Lower leg skin (tissue), 3 donors: ENCODE measurements at regions not wholly inside any gene's neighbourhood (a gene's known extent, or its start where the extent isn't known, plus 50 kb on each side); places are given as distances from the start of the nearest gene placed in this dataset.

Experiments used
- CTCF ChIP-seq, 3 donors: fragments of 450-650 bp; IDR thresholded peaks; one replicate each; pipeline ENCODE4 v1.5.1; 2016; ENCODE audit warnings: antibody characterized with exemption in 3 of 3, mild to moderate bottlenecking in 3 of 3, moderate library complexity in 2 of 3
- POLR2A ChIP-seq, 2 donors: fragments of 450-650 bp; IDR thresholded peaks; one replicate each; pipeline ENCODE4 v1.6.1; 2016 to 2017; ENCODE audit warnings: antibody characterized with exemption in 2 of 2, mild to moderate bottlenecking in 1 of 2, moderate library complexity in 1 of 2

DNA sequence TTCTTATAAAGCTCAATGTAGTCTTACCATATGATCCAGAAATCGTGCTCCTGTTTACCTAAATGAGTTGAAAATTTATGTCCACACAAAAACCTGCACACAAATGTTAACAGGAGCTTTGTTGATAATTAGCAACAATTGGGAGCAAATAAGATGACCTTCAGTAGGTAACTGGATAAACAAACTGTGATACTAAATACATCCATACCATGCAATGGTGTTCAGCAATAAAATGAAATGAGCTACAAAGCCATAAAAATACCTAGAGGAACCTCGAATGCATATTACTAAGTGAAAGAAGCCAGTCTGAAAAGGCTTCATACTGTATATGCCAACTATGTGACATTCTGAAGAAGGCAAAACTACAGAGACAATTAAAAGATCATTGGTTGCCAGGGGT, 185.6 kb upstream of the HNRNPA3 start:
- no peak for TF ChIP-seq CTCF (IDR thresholded peaks at IDR 0.05)
- TF ChIP-seq POLR2A (IDR thresholded peaks at IDR 0.05), result no peak
